GM12891 (cell line): ENCODE measurements at regions not wholly inside any gene's neighbourhood (a gene's known extent, or its start where the extent isn't known, plus 50 kb on each side); places are given as distances from the start of the nearest gene placed in this dataset.

Experiments
- POLR2A ChIP-seq: IDR thresholded peaks from 2 replicates; pipeline ENCODE4 v1.6.1; 2011; ENCODE audit warnings: low read depth, low read length, control low read depth
- POLR2AphosphoS5 ChIP-seq: IDR thresholded peaks from 2 replicates; pipeline ENCODE4 v1.6.1; 2011; ENCODE audit warnings: low read depth, low read length, control low read depth
- TAF1 ChIP-seq: IDR thresholded peaks from 2 replicates; pipeline ENCODE4 v1.6.1; 2011; ENCODE audit warnings: low read depth, low read length, control low read depth

DNA sequence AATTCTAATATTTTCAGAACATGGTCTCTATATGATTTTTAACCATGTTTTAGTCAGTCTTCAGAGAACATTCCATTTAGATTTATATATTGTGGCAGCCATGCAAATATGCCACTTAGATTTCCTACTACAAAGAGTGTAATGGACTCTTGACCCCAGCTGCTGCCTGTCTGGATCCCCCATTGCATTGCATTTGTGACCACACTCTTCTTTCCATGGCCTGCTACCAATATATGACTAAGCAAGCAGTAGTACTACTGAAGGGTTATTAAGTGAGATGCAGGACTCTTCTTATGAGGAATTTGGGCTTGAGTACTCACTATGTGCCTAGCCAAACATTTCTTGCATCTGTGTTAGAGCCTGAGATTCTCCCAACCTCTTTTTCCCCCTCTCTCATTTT lies 306.8 kb downstream of the PDHA2 start:
- TF ChIP-seq POLR2A (no peak), POLR2AphosphoS5 (no peak), TAF1 (no peak)
